Dedifferentiated amniotic fluid mesenchymal stem cell (primary cell): ENCODE measurements at regions not wholly inside any gene's neighbourhood (a gene's known extent, or its start where the extent isn't known, plus 50 kb on each side); places are given as distances from the start of the nearest gene placed in this dataset.

ENCODE experiments used
- DNase-seq: peaks from one replicate; pipeline ENCODE4 v3.0.0-alpha.2; 2016; ENCODE audit errors: extremely low spot score

GRCh38 chr2:150705767-150706166 lies 218.3 kb upstream of the RND3 start:
- no peak for DNase-seq

DNA sequence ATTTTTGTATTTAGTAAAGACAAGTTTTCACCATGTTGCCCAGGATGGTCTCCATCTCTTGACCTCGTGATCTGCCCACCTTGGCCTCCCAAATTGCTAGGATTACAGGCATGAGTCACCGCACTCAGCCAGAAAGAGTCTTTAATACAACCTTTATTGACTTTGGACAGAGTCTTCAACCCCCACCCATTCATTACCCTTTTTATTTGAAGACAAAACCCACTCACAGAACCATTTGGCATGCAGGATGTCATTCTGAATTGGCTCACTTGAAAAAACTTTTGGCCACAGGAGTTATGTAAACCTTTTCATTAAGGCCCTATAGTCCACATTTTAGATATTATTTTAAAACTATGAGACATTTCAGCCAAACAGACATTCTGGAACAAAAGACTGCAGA lies 217.9 kb upstream of the RND3 start:
- no peak for DNase-seq

- no peak for DNase-seq
Observed at GRCh38 chr2:150702791-150703190, 215.3 kb upstream of the RND3 start.

DNA sequence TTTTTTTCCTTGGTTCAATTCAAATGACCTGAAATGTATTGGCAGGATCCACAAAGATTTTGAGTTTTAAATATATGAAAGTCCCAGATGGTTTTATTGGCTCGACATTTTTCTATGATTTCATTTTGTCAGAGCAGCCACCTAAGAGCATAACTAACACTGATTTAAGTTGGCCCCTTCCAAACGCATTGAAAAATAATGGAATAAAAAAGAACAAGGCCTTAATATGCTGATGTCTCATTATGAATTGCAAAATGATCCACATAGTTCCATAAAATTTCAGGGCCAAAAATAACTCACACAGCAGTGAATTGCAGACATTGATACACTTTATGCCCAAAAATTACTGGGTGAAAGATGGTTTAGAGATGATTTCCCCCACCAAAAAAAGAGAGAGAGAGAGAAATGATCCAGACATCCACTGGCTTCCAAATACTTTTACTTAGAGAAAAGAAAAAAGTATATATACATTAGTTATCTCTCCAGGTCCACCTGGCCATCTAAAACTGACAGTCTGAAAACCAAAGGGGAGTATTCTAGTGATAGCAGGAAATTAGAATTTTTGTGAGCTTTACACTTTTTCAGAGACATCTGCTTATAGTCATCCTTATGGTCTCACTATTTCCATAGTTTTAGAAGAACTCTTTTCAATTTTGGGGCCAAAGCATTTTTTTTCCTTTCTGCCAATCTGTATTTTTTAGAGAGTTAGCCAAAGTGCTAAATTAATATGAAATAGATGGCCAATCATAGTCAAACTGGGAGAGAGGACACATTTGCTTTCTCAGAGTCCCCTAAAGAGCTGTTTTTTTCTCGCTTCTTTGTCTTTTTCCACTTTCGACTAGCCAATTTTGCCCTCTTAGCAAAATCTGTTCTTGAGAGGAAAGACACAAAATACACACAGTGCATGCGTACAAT lies 213.5 kb upstream of the RND3 start:
- DNase-seq, result no peak

GRCh38 chr2:150699218-150699617 lies 211.8 kb upstream of the RND3 start:
- no peak for DNase-seq

GRCh38 chr2:150698016-150698661 lies 210.7 kb upstream of the RND3 start:
- DNase-seq, result peak; percentile 93

DNA sequence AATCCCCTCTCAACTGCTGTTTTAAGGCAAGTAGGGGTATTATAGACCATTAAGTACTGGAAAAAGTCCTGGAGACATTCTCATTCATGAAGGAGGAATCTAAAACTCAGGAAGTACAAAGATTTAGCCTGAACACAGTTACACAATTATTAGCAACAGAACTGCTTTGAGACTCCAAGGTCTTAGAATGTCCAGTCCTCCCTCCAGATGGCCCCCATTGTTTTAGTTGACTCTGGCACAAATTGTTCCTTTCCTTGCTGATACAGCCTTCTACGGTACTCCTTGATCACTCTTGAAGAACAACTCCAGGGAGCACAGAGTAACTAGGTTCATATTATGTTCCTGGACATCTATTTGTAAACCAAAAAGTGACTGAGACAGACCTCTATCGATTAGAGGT lies 210.1 kb upstream of the RND3 start:
- DNase-seq, result no peak

DNA sequence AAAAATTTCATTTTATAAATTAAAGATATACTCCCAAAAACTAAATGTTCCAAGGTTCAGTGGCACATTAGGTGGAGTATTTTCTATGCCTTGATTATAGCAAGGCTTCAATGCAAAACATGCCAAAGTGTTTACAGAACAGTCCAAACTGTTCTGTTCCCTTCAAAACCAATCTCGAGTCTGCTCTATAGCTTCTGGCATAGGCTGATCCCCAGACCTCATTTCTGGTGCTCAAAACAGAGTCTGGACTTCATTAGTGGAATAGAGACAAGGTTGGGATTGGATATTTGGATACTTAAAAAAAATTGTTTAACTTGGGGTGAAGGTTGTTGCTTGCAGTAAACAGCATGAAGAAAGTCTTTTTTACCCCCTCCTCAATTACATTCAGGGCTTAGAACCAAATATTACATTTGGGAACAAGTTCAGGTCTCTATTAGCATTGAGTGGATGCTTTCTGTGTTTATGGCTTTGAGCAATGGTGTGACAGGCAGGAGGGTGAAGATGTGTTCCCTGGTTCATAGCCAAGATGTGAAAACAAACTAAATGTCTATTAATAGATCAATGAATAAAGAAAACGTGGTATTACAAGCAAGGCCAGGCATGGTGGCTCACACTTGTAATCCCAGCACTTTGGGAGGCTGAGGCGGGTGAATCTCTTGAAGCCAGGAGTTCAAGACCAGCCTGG lies 208.1 kb upstream of the RND3 start:
- DNase-seq, result no peak

GRCh38 chr2:150693556-150693955 lies 206.1 kb upstream of the RND3 start:
- DNase-seq, result no peak

GRCh38 chr2:150690870-150691269 lies 203.4 kb upstream of the RND3 start:
- no peak for DNase-seq

- DNase-seq, result no peak
Observed at GRCh38 chr2:150690261-150690660, 202.8 kb upstream of the RND3 start.

DNA sequence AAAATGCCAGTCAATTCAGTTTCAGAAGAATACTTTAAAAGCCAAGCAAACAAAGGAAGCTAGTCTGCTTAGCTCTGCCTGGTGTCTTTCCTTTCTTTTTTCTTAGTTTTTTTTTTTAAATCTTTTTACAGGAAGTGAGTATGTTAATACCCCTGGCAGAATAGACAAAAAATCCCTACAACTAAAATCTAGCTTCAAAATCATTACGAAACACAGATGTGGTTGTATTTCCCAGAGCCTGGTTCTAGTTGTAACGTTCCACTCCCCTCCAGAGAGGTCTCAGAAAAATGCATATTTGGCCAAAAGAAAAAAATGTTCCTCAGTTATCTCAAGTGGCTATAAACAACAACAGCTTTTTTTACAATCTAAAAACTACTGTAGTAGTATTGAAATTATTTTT lies 202.1 kb upstream of the RND3 start:
- DNase-seq, result no peak

DNA sequence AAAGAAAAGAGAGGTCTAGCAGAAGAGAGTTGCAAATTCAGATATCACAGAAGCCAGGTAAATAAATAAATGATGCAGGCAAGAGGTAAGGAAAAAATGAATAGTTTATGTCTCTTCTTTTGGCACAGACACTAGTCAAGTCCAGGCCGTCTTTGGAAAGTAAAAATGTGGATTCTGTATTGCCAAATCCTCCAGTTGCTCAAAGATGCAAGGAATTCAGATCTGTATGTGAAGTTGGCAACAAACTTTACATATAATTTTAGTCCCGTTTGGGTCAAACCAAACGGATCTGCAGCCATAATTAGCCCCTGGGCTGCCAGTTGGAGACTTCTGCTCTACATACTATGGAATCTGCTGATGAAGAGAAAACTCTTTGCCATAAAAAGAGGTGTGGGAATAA lies 200.5 kb upstream of the RND3 start:
- no peak for DNase-seq

DNA sequence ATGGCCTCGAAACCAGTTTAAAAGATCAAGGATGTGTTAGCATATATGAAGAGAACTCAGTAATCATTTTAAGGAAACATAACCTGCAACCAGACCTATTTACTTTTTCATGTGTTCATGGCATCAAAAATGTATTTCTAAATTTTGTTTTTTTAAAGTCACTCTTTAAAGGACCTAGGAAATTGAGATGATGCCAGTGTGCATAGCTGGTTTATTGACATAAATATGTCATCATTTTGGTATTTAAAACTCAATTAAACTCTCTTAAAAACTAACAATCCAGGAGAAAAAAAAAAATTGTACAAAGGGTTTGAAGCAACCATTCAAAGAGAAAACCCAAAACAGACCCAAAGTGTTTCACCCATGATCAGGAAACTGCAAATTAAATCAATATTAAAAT lies 198.9 kb upstream of the RND3 start:
- peak; percentile 53 for DNase-seq

GRCh38 chr2:150681120-150681804 lies 193.8 kb upstream of the RND3 start:
- peak; percentile 79 for DNase-seq

- DNase-seq, result no peak
Observed at GRCh38 chr2:150679456-150680120, 192.1 kb upstream of the RND3 start.

DNA sequence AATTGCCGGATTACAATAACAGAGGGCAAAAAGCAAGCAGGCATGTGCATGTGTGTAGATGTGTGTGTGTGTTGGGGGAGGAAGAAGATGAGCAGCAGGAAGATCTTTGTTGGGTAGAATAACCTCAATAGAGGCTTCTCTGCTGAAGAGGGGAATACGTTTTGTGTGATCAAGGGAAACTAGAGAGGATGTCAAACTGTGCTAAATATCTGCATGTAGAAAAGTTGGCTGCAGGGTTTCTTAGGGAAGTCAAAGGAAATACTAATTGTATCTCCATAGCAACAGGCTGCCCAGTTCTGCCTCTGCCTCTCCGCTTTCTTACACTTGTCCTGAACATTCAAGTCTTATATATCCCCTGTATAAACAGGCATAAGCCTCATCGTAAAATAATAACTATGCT lies 190.1 kb upstream of the RND3 start:
- no peak for DNase-seq

GRCh38 chr2:150676747-150677383 lies 189.4 kb upstream of the RND3 start:
- DNase-seq, result no peak

GRCh38 chr2:150675807-150676206 lies 188.3 kb upstream of the RND3 start:
- no peak for DNase-seq

GRCh38 chr2:150674283-150674682 lies 186.8 kb upstream of the RND3 start:
- peak; percentile 43 for DNase-seq

DNA sequence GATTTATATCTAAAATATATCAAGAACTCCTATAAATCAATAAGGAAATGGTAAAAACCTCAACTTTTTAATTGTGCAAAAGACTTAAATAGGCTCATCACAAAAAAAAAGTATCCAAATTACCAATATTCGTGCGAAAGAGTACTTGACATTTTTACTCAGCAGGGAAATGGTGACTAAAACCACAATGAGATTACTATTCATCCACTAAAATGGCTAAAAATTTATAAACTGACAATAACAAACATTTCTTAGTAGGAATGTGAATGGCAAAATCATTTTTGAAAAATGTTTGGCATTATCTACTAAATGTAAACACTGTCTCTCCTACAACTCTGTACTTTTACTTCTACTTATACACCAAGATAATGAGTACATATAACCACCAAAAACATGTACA lies 184.8 kb upstream of the RND3 start:
- DNase-seq, result no peak
